22Rv1 (cell line): ENCODE measurements at regions not wholly inside any gene's neighbourhood (a gene's known extent, or its start where the extent isn't known, plus 50 kb on each side); places are given as distances from the start of the nearest gene placed in this dataset.

ENCODE experiments used
- CTCF ChIP-seq: fragments of 450-650 bp; IDR thresholded peaks from 2 replicates; pipeline ENCODE4 v1.5.1; 2017; ENCODE audit warnings: mild to moderate bottlenecking
- ZFX ChIP-seq: fragments of 450-650 bp; IDR thresholded peaks from 2 replicates; pipeline ENCODE4 v1.6.1; 2017; ENCODE audit warnings: antibody characterized with exemption, borderline replicate concordance

- TF ChIP-seq CTCF (no peak), ZFX (no peak)
Measured at GRCh38 chr2:18977409-18977808, 381.0 kb downstream of the OSR1 start.
